ENCODE measurements at regions not wholly inside any gene's neighbourhood (a gene's known extent, or its start where the extent isn't known, plus 50 kb on each side); places are given as distances from the start of the nearest gene placed in this dataset.
A peak's percentile ranks its signal among the peaks of the same experiment; 100 is the strongest.

GRCh38 chr13:88118952-88119351, 447.8 kb downstream of the SLITRK5 start:
- intact Hi-C loops (cut with micrococcal nuclease; ENCODE audit: unreplicated experiment), result no loop called here
- TF ChIP-seq EZH2 (IDR thresholded peaks at IDR 0.05; ENCODE audit: low read depth) (no peak), CTCF (conservative IDR thresholded peaks at IDR 0.05) (no peak)
- no peaks in the 10 kb centered on the region for H3F3A ChIP-seq (ENCODE audit: insufficient read depth, low read depth)
- no peaks in the 10 kb centered on the region for H3K79me2 ChIP-seq (ENCODE audit: low read depth)
- no peak for DNase-seq
- no peaks in the 10 kb centered on the region for H3K9me3 ChIP-seq (ENCODE audit: insufficient read depth, low read depth)
- no peaks in the 10 kb centered on the region for H4K20me1 ChIP-seq (ENCODE audit: insufficient read depth)
- no peak overlapping the region for H3K4me3 ChIP-seq
- no peak overlapping the region for H2AFZ ChIP-seq
- H3K9me2 ChIP-seq (ENCODE audit: insufficient read depth), result peaks cover 4% of the 10 kb centered on the region; the same call in 1 of the 2 replicates
- BruUV-seq (replicated peaks), result no TSS peak
- ChIA-PET CTCF (no interaction called here), POLR2A (ENCODE audit: unreplicated experiment) (no interaction called here)
- H3K4me2 ChIP-seq, result no peak overlapping the region
- no peaks in the 10 kb centered on the region for H3K36me3 ChIP-seq (ENCODE audit: low read depth)
- H3K27ac ChIP-seq, result no peak overlapping the region
- H3K4me1 ChIP-seq (replicated peaks; ENCODE audit: insufficient read depth), result no peaks in the 10 kb centered on the region
- H3K27me3 ChIP-seq (ENCODE audit: insufficient read depth, low read depth), result no peaks in the 10 kb centered on the region

GRCh38 chr13:88124142-88124541, 453.0 kb downstream of the SLITRK5 start:
- Histone ChIP-seq H3K27me3 (ENCODE audit: insufficient read depth, low read depth) (no peaks in the 10 kb centered on the region), H3K4me2 (no peak overlapping the region), H3K79me2 (ENCODE audit: low read depth) (no peaks in the 10 kb centered on the region), H3K9me3 (ENCODE audit: insufficient read depth, low read depth) (no peaks in the 10 kb centered on the region), H3K27ac (no peak overlapping the region), H4K20me1 (ENCODE audit: insufficient read depth) (no peaks in the 10 kb centered on the region), H3K4me1 (replicated peaks; ENCODE audit: insufficient read depth) (no peaks in the 10 kb centered on the region), H3K36me3 (ENCODE audit: low read depth) (no peaks in the 10 kb centered on the region), H3K4me3 (no peak overlapping the region), H2AFZ (no peak overlapping the region), H3F3A (ENCODE audit: insufficient read depth, low read depth) (no peaks in the 10 kb centered on the region), H3K9me2 (ENCODE audit: insufficient read depth) (no peaks in the 10 kb centered on the region)
- intact Hi-C loops (cut with micrococcal nuclease; ENCODE audit: unreplicated experiment), result no loop called here
- ChIA-PET POLR2A (ENCODE audit: unreplicated experiment) (no interaction called here), CTCF (no interaction called here)
- BruUV-seq (replicated peaks), result no TSS peak
- DNase-seq, result no peak
- TF ChIP-seq EZH2 (IDR thresholded peaks at IDR 0.05; ENCODE audit: low read depth) (no peak), CTCF (conservative IDR thresholded peaks at IDR 0.05) (no peak)

GRCh38 chr13:88125055-88125454, 453.9 kb downstream of the SLITRK5 start:
- Histone ChIP-seq H3K36me3 (ENCODE audit: low read depth) (no peaks in the 10 kb centered on the region), H3K79me2 (ENCODE audit: low read depth) (no peaks in the 10 kb centered on the region), H3K4me1 (replicated peaks; ENCODE audit: insufficient read depth) (no peaks in the 10 kb centered on the region), H4K20me1 (ENCODE audit: insufficient read depth) (no peaks in the 10 kb centered on the region), H3K27me3 (ENCODE audit: insufficient read depth, low read depth) (no peaks in the 10 kb centered on the region), H3K27ac (no peak overlapping the region), H3K4me2 (no peak overlapping the region), H3F3A (ENCODE audit: insufficient read depth, low read depth) (no peaks in the 10 kb centered on the region), H3K9me3 (ENCODE audit: insufficient read depth, low read depth) (no peaks in the 10 kb centered on the region), H3K4me3 (no peak overlapping the region), H2AFZ (0 out of 2 replicates have a peak overlapping the region, but pooled peaks have one; percentile 34), H3K9me2 (ENCODE audit: insufficient read depth) (no peaks in the 10 kb centered on the region)
- DNase-seq, result no peak
- no peak for TF ChIP-seq CTCF (conservative IDR thresholded peaks at IDR 0.05)
- no peak for TF ChIP-seq EZH2 (IDR thresholded peaks at IDR 0.05; ENCODE audit: low read depth)
- BruUV-seq (replicated peaks), result no TSS peak
- intact Hi-C loops (cut with micrococcal nuclease; ENCODE audit: unreplicated experiment), result no loop called here
- POLR2A ChIA-PET (ENCODE audit: unreplicated experiment), result no interaction called here
- CTCF ChIA-PET, result no interaction called here
